ENCODE measurements at regions not wholly inside any gene's neighbourhood (a gene's known extent, or its start where the extent isn't known, plus 50 kb on each side); places are given as distances from the start of the nearest gene placed in this dataset.

- no peak for TF ChIP-seq CTCF (conservative IDR thresholded peaks at IDR 0.05)
- H3K27me3 Mint-ChIP-seq (ENCODE audit: low read depth) = no peaks in the 10 kb centered on the region
- no peak for DNase-seq (ENCODE audit: low read depth, low spot score)
- peaks cover 12% of the 10 kb centered on the region for H3K9me3 Mint-ChIP-seq
- H3K4me3 Mint-ChIP-seq = no peak overlapping the region
- H3K27ac Mint-ChIP-seq (ENCODE audit: unreplicated experiment) = no peak overlapping the region
- H3K4me1 Mint-ChIP-seq = peaks cover 59% of the 10 kb centered on the region
- H3K36me3 Mint-ChIP-seq (ENCODE audit: low read depth) = no peaks in the 10 kb centered on the region
Observed at GRCh38 chr9:129455151-129455995, 165.5 kb downstream of the C9orf50 start.

GRCh38 chr9:129454467-129455067, 166.3 kb downstream of the C9orf50 start:
- H3K27ac Mint-ChIP-seq (ENCODE audit: unreplicated experiment) = no peak overlapping the region
- H3K36me3 Mint-ChIP-seq (ENCODE audit: low read depth) = no peaks in the 10 kb centered on the region
- TF ChIP-seq CTCF (conservative IDR thresholded peaks at IDR 0.05) = no peak
- no peak overlapping the region for H3K4me3 Mint-ChIP-seq
- no peak for DNase-seq (ENCODE audit: low read depth, low spot score)
- H3K9me3 Mint-ChIP-seq = peaks cover 12% of the 10 kb centered on the region
- H3K27me3 Mint-ChIP-seq (ENCODE audit: low read depth) = no peaks in the 10 kb centered on the region
- peaks cover 59% of the 10 kb centered on the region for H3K4me1 Mint-ChIP-seq

GRCh38 chr9:129453734-129454133, 167.2 kb downstream of the C9orf50 start:
- H3K27ac Mint-ChIP-seq (ENCODE audit: unreplicated experiment) = no peak overlapping the region
- no peak for DNase-seq (ENCODE audit: low read depth, low spot score)
- no peak for TF ChIP-seq CTCF (conservative IDR thresholded peaks at IDR 0.05)
- H3K4me1 Mint-ChIP-seq = peaks cover 64% of the 10 kb centered on the region
- no peaks in the 10 kb centered on the region for H3K27me3 Mint-ChIP-seq (ENCODE audit: low read depth)
- no peak overlapping the region for H3K4me3 Mint-ChIP-seq
- H3K9me3 Mint-ChIP-seq = peaks cover 12% of the 10 kb centered on the region
- H3K36me3 Mint-ChIP-seq (ENCODE audit: low read depth) = no peaks in the 10 kb centered on the region

- Mint-ChIP-seq H3K27ac (ENCODE audit: unreplicated experiment) (peak overlapping the region; percentile 98), H3K4me3 (peak overlapping the region; percentile 60), H3K27me3 (ENCODE audit: low read depth) (no peaks in the 10 kb centered on the region), H3K9me3 (peaks cover 4% of the 10 kb centered on the region), H3K36me3 (ENCODE audit: low read depth) (no peaks in the 10 kb centered on the region), H3K4me1 (peaks cover 55% of the 10 kb centered on the region)
- no peak for TF ChIP-seq CTCF (conservative IDR thresholded peaks at IDR 0.05)
- no peak for DNase-seq (ENCODE audit: low read depth, low spot score)
Observed at GRCh38 chr9:129451669-129452068, 169.2 kb downstream of the C9orf50 start.

- H3K27me3 Mint-ChIP-seq (ENCODE audit: low read depth) = no peaks in the 10 kb centered on the region
- H3K9me3 Mint-ChIP-seq = no peaks in the 10 kb centered on the region
- H3K36me3 Mint-ChIP-seq (ENCODE audit: low read depth) = no peaks in the 10 kb centered on the region
- peak overlapping the region; percentile 98 for H3K27ac Mint-ChIP-seq (ENCODE audit: unreplicated experiment)
- no peak for DNase-seq (ENCODE audit: low read depth, low spot score)
- TF ChIP-seq CTCF (conservative IDR thresholded peaks at IDR 0.05) = no peak
- H3K4me3 Mint-ChIP-seq = peak overlapping the region; percentile 60
- peaks cover 51% of the 10 kb centered on the region for H3K4me1 Mint-ChIP-seq
Observed at GRCh38 chr9:129451089-129451656, 169.7 kb downstream of the C9orf50 start.
